Cardiac muscle cell (in vitro differentiated cells and primary cell): ENCODE measurements at regions not wholly inside any gene's neighbourhood (a gene's known extent, or its start where the extent isn't known, plus 50 kb on each side); places are given as distances from the start of the nearest gene placed in this dataset.

Source experiments
- DNase-seq, 2 donors: peaks; one replicate each; pipeline versions ENCODE4 v3.0.0 to v3.0.0-alpha.2; 2010 to 2017; ENCODE audit warnings: low read depth in 1 of 2, low spot score in 1 of 2
- H3K27ac ChIP-seq: fragments of 200-600 bp; sonication (generic); 2 replicates; pipeline ENCODE4 v1.5.1; 2016
- H3K27me3 ChIP-seq: fragments of 200-600 bp; sonication (generic); 2 replicates; pipeline ENCODE4 v1.6.0; 2016; ENCODE audit warnings: control low read depth
- H3K36me3 ChIP-seq: fragments of 200-600 bp; sonication (generic); 2 replicates; pipeline ENCODE4 v1.5.1; 2016; ENCODE audit warnings: control low read depth
- H3K4me1 ChIP-seq: fragments of 200-600 bp; sonication (generic); 2 replicates; pipeline ENCODE4 v1.8.1; 2017; ENCODE audit warnings: low read depth, mild to moderate bottlenecking, mixed run types
- H3K4me3 ChIP-seq: fragments of 200-600 bp; sonication (generic); 2 replicates; pipeline ENCODE4 v1.5.1; 2016; ENCODE audit warnings: mild to moderate bottlenecking
- H3K9me3 ChIP-seq: fragments of 200-600 bp; sonication (generic); 2 replicates; pipeline ENCODE4 v1.5.1; 2017; ENCODE audit warnings: low read depth, mild to moderate bottlenecking, control low read depth
- CTCF ChIP-seq: IDR thresholded peaks from 2 replicates; pipeline ENCODE4 v1.5.1; 2012; ENCODE audit warnings: low read depth, mild to moderate bottlenecking, low read length

DNA sequence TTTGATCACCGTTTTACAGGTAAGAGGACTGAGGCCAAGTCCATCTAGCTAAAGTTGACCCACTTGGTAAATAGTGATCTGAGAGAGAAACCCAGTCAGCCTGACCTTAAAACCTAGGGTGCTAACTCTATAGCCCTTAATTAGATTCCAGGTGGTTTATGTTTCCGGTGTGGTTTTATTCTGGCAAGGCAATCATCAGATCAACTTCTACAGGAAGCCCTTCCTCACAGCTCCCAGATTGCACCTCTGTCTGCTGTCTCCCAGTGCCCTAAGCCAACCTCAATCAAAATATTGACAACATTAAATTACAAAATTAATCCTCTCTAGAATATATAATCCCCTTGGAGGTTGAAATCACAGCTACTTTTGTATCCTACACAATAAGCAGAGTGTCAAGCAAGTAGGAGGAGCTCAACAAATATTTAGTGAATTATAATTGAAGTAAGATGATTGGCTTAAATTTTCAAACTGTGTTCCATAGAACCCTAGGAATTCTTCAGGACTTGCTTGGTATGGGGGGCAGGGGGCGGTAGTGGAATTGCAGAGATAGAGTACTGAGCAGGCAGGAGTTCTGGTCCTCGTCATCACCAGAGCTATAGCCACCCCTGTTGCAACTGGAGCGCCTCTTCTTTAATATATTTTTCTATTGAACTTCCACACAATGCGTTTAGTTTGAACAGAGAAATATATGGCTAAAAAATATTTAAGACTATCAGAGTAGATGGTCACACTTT lies 692.8 kb upstream of the LRRN3 start:
- H3K36me3 ChIP-seq, result no peaks in the 10 kb centered on the region
- no peaks in the 10 kb centered on the region for H3K9me3 ChIP-seq
- H3K27me3 ChIP-seq, result no peaks in the 10 kb centered on the region
- no peak for TF ChIP-seq CTCF
- H3K27ac ChIP-seq, result no peak overlapping the region
- H3K4me1 ChIP-seq, result peaks cover 6% of the 10 kb centered on the region
- no peak for DNase-seq
- no peak overlapping the region for H3K4me3 ChIP-seq

DNA sequence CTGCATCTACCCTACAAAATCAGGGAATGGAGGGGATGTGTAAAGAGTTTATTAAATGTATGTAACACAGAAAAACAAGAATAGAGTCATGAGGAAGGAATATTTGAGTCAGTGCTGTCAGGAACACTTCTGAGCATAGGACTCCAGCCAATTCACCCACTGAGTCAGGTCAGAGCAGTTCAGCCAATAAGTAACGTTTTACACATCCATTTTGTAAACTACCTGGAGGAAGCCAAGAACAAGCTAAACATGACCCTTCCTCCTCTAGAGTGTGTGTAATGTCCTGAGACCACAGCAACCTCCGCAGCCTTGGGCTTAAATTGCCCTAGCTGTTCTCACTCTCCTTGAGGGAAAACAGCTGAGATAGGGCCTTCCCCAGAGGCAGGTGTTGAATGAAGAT lies 691.5 kb upstream of the LRRN3 start:
- H3K27me3 ChIP-seq, result no peaks in the 10 kb centered on the region
- no peaks in the 10 kb centered on the region for H3K36me3 ChIP-seq
- H3K27ac ChIP-seq, result no peak overlapping the region
- no peak for TF ChIP-seq CTCF
- H3K9me3 ChIP-seq, result no peaks in the 10 kb centered on the region
- H3K4me1 ChIP-seq, result peaks cover 6% of the 10 kb centered on the region
- no peak for DNase-seq
- no peak overlapping the region for H3K4me3 ChIP-seq

- DNase-seq, result no peak
- TF ChIP-seq CTCF, result no peak
- no peaks in the 10 kb centered on the region for H3K36me3 ChIP-seq
- H3K4me3 ChIP-seq, result no peak overlapping the region
- H3K4me1 ChIP-seq, result peaks cover 6% of the 10 kb centered on the region
- no peak overlapping the region for H3K27ac ChIP-seq
- H3K27me3 ChIP-seq, result no peaks in the 10 kb centered on the region
- no peaks in the 10 kb centered on the region for H3K9me3 ChIP-seq
Observed at GRCh38 chr7:110400411-110400810, 690.5 kb upstream of the LRRN3 start.

GRCh38 chr7:110407242-110407641 lies 683.7 kb upstream of the LRRN3 start:
- no peaks in the 10 kb centered on the region for H3K9me3 ChIP-seq
- H3K4me1 ChIP-seq, result no peaks in the 10 kb centered on the region
- H3K27me3 ChIP-seq, result no peaks in the 10 kb centered on the region
- TF ChIP-seq CTCF, result no peak
- no peak for DNase-seq
- no peaks in the 10 kb centered on the region for H3K36me3 ChIP-seq
- H3K4me3 ChIP-seq, result no peak overlapping the region
- no peak overlapping the region for H3K27ac ChIP-seq

DNA sequence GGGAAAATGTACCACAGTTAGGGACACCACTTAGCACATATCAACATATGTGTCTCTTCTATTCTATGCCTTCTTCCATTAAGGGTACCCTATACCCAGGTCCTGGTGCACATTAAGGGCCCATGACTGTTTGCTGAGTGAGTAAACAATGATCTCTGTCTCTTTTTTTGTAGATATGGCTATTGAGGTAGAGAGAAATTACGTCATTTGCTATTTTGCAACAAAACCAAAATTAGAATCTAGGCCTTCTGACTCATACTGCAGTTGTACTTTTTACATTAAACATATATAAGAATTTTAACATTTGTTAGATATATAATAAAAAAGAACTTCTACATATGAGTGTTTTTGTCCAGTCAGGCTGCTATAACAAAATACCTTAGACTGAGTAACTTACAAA lies 683.2 kb upstream of the LRRN3 start:
- H3K4me1 ChIP-seq, result no peaks in the 10 kb centered on the region

More for the DNA sequence above, 683.2 kb upstream of the LRRN3 start:
- no peaks in the 10 kb centered on the region for H3K9me3 ChIP-seq
- H3K4me3 ChIP-seq, result no peak overlapping the region
- no peak for TF ChIP-seq CTCF
- H3K27ac ChIP-seq, result no peak overlapping the region
- H3K27me3 ChIP-seq, result no peaks in the 10 kb centered on the region
- DNase-seq, result no peak
- H3K36me3 ChIP-seq, result no peaks in the 10 kb centered on the region
